NB4 (cell line): ENCODE measurements at regions not wholly inside any gene's neighbourhood (a gene's known extent, or its start where the extent isn't known, plus 50 kb on each side); places are given as distances from the start of the nearest gene placed in this dataset.

Source experiments
- POLR2A ChIP-seq: IDR thresholded peaks from 2 replicates; pipeline ENCODE4 v1.6.1; 2011; ENCODE audit warnings: mild to moderate bottlenecking; ENCODE audit not compliant: insufficient read length; ENCODE audit errors: extremely low read depth
- TF ChIP-seq, protein P1 (sequence below): IDR thresholded peaks from one replicate; pipeline ENCODE4 v1.5.1; 2012; ENCODE audit warnings: low read depth, low read length

DNA sequence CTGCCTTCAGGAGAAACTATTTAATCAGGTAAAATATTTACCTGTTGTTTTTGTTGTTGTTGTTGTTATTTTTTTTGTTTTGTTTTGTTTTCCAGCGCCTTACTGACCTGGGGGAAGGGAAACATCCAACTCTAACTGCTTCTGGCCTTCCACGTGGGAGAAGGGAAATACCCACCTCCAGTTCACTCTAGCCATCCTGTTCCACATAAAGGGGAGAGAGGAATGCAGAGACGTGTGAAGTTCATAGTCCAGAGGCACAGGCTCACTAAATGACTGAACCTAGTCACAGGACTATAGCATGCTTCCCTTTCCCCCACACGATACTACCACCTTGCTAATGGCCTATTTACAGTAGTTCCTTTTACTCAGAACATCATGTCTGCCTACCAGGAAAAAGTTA, 72.4 kb upstream of the VSTM5 start:
- TF ChIP-seq POLR2A: no peak
- TF ChIP-seq, protein P1, sequence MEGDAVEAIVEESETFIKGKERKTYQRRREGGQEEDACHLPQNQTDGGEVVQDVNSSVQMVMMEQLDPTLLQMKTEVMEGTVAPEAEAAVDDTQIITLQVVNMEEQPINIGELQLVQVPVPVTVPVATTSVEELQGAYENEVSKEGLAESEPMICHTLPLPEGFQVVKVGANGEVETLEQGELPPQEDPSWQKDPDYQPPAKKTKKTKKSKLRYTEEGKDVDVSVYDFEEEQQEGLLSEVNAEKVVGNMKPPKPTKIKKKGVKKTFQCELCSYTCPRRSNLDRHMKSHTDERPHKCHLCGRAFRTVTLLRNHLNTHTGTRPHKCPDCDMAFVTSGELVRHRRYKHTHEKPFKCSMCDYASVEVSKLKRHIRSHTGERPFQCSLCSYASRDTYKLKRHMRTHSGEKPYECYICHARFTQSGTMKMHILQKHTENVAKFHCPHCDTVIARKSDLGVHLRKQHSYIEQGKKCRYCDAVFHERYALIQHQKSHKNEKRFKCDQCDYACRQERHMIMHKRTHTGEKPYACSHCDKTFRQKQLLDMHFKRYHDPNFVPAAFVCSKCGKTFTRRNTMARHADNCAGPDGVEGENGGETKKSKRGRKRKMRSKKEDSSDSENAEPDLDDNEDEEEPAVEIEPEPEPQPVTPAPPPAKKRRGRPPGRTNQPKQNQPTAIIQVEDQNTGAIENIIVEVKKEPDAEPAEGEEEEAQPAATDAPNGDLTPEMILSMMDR: no peak
